Activated CD4-positive, alpha-beta T cell treated with anti-CD3 and anti-CD28 coated beads for 36 hours (primary cell): ENCODE measurements at regions not wholly inside any gene's neighbourhood (a gene's known extent, or its start where the extent isn't known, plus 50 kb on each side); places are given as distances from the start of the nearest gene placed in this dataset.

ENCODE experiments used
- ATAC-seq: fragments of 200-7000 bp; cut with Tn5 transposase; one replicate; pipeline ENCODE4 v1.10.0; 2021; ENCODE audit warnings: mild to moderate bottlenecking, moderate library complexity
- CTCF ChIA-PET: fragments of 350-600 bp; sonication (Branson Sonifier 250); formaldehyde crosslinking; loops from one replicate; lab custom pipeline; 2021; ENCODE audit warnings: antibody characterized with exemption; lab: Charles Lee
- POLR2A ChIA-PET: fragments of 350-600 bp; sonication (Branson Sonifier 250); formaldehyde crosslinking; loops from one replicate; lab custom pipeline; 2021; ENCODE audit warnings: antibody characterized with exemption, inconsistent platforms; lab: Charles Lee
- DNase-seq: peaks from one replicate; pipeline ENCODE4 v3.0.0-alpha.2; 2020
- H3K27ac Mint-ChIP-seq: one replicate; pipeline ENCODE4 v1.8.0; 2021; ENCODE audit warnings: mixed read lengths
- H3K27me3 Mint-ChIP-seq: one replicate; pipeline ENCODE4 v1.8.0; 2021; ENCODE audit warnings: mixed read lengths
- H3K36me3 Mint-ChIP-seq: one replicate; pipeline ENCODE4 v1.8.0; 2021; ENCODE audit warnings: low read depth, mixed read lengths
- H3K4me1 Mint-ChIP-seq: one replicate; pipeline ENCODE4 v1.8.0; 2021; ENCODE audit warnings: mixed read lengths
- H3K4me3 Mint-ChIP-seq: one replicate; pipeline ENCODE4 v1.8.0; 2021; ENCODE audit warnings: mild to moderate bottlenecking, moderate library complexity, mixed read lengths
- H3K9me3 Mint-ChIP-seq: one replicate; pipeline ENCODE4 v1.8.0; 2021; ENCODE audit warnings: low read depth, mixed read lengths
- intact Hi-C, 2 experiments: fragments of 100-400 bp; cut with DNase I in 1 of 2; cut with micrococcal nuclease in 1 of 2; formaldehyde crosslinking; loops; one replicate each; pipeline versions ENCODE4 v1.14.2 to v1.15.1; 2022 to 2024; cut with DNase I, micrococcal nuclease

DNA sequence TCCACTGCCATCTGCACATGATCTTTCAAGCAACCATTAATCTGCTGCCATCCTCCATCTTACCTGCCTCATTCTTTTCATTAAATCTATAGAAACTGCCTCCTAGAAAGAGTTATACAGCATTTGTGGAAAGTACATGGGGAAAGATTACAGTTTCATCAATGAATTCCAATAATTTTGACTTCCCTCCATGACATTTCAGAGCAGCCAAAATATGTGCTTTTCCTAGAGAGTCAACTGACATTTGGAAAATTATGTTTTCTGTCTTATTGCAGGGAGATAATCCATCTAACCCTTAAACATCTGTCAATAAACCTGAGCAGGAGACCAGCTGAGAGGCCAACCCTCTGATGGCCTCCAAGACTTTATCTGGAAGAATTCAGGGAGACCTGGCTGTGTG lies 147.0 kb upstream of the CDH5 start:
- intact Hi-C loops: no loop called here
- Mint-ChIP-seq H3K27me3 (peaks cover 7% of the 10 kb centered on the region), H3K4me3 (no peak overlapping the region), H3K4me1 (no peaks in the 10 kb centered on the region), H3K27ac (no peak overlapping the region), H3K9me3 (no peaks in the 10 kb centered on the region), H3K36me3 (no peaks in the 10 kb centered on the region)
- ChIA-PET POLR2A (no interaction called here), CTCF (no interaction called here)
- no peak for DNase-seq
- no peak for ATAC-seq

DNA sequence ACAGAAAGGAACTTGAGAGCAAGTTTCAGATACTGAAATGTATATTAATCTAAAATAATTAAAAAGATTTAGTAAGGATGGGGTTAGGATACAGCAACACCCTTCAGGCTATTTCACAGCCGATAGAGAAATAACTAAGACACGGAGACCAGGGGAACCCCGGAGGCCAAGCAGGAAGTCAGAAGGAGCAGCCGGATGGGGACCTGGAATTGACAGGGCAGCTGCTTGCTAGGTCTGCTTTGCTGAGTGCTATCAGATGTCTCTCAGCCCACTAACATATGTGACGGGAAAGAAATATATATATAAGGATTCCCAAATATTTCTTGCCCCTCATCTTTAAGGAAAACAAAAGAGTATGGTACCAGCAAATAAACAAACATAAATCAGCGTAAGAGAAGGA lies 154.1 kb upstream of the CDH5 start:
- CTCF ChIA-PET: interaction anchor here (0.7 kb wide), 1 partner anchor 131 kb away, joined by 4 read pairs; no protein-coding TSS in a partner anchor
- ATAC-seq: no peak
- intact Hi-C loops: no loop called here
- Mint-ChIP-seq H3K4me1 (no peaks in the 10 kb centered on the region), H3K36me3 (no peaks in the 10 kb centered on the region), H3K4me3 (no peak overlapping the region), H3K27me3 (peaks cover 9% of the 10 kb centered on the region), H3K9me3 (no peaks in the 10 kb centered on the region), H3K27ac (no peak overlapping the region)
- POLR2A ChIA-PET: no interaction called here
- DNase-seq: no peak

DNA sequence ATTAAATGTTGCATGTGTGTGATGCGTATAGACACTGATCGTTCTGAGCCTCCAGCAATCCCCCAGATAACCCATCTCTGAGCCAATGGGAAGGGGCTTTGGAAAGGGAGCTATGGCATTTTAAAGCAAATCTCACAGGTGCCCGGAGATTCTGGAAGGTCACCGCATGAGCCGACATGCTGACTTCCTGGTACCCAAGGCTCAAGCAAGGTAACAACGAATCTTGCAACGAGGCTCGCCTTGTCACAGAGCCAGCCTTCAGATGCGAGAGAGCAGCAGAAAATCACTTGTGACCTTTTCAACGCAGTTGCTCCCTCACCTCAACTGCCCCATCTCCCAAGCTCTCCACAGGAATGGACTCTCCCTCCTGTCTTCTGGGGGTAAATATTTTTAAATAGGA lies 154.8 kb upstream of the CDH5 start:
- Mint-ChIP-seq H3K27ac (no peak overlapping the region), H3K4me1 (no peaks in the 10 kb centered on the region), H3K36me3 (no peaks in the 10 kb centered on the region), H3K4me3 (no peak overlapping the region), H3K27me3 (peaks cover 7% of the 10 kb centered on the region), H3K9me3 (no peaks in the 10 kb centered on the region)
- no peak for DNase-seq
- ChIA-PET CTCF (no interaction called here), POLR2A (no interaction called here)
- ATAC-seq: no peak
- intact Hi-C loops: no loop called here

DNA sequence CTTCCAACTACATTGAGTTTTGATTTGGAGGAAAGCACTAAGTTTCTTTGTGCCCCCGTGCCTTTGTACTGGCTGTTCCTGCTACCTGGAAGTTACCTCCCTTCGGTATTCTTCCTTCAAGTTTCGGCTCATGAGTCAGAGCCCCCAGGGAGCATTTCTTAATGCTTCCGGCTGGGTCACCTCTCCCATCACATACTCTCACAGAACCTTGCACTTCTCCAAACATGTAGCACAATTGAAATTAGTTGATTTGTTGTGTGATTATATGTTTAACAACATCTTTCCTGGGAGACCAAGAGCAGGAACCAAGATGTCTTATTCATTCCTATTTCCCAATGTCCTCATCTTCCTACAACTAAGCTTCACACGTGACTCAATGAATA lies 158.6 kb upstream of the CDH5 start:
- intact Hi-C loops: no loop called here
- DNase-seq (no peak), ATAC-seq (no peak)
- Mint-ChIP-seq H3K9me3 (no peaks in the 10 kb centered on the region), H3K27ac (no peak overlapping the region), H3K4me1 (no peaks in the 10 kb centered on the region), H3K4me3 (no peak overlapping the region), H3K27me3 (peaks cover 4% of the 10 kb centered on the region), H3K36me3 (no peaks in the 10 kb centered on the region)
- ChIA-PET CTCF (no interaction called here), POLR2A (no interaction called here)

DNA sequence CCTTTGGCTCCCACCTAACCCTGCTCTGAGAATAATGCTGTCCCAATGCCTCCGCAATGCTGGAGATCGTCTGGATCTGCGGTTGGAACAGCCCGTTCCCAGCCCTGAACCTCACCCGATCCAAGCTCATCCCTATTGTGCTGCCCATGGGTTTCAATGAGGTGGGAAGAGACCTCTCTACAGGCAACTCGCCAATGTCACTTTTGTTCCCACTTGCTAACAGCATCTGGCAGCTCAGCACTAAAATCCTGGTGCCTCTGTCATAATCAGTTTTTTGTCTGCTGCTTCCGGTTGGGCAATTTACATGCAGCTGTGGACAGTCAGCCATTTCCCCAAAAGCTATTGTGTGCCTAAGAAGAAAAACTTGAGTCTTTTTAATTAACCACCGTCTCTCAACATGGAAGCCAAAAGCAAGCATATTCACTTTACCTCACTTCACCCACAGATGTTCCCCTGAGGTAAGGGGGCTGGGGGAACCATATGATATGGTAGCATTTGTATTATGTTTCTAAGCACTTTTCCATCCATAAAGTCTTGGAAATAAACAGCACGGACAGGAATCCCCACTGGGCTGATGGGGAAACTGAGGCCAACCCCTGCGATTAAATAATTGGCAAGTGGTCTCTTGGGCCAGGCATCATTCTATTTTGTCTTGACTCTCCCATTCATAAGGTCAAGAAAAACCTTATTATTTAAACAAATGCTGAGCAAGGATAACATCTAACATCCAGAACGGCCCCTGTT lies 159.2 kb upstream of the CDH5 start:
- no peak for DNase-seq
- intact Hi-C loops: no loop called here
- no peak overlapping the region for H3K4me3 Mint-ChIP-seq
- POLR2A ChIA-PET: no interaction called here
- no peak for ATAC-seq
- no peaks in the 10 kb centered on the region for H3K4me1 Mint-ChIP-seq
- H3K9me3 Mint-ChIP-seq: no peaks in the 10 kb centered on the region
- no peak overlapping the region for H3K27ac Mint-ChIP-seq
- H3K36me3 Mint-ChIP-seq: no peaks in the 10 kb centered on the region
- CTCF ChIA-PET: no interaction called here
- peaks cover 4% of the 10 kb centered on the region for H3K27me3 Mint-ChIP-seq

DNA sequence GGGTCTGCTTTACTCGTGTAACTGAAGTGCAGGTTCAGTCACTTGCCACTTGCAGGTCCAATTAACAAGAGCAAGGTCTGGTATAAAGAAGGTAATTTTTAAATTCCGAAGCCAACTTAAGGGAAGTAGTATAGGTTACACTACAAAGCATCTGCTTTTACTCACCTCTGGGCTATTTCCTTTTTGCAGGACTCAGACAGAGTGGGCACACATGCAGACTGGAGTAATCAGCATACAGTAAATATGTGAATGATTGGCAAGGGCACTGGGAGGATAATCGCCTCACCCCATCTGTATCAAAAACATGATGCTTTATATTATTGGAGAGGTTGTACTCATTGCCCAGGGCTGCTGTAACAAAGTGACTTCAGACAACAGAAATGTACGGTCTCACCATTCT lies 160.1 kb upstream of the CDH5 start:
- Mint-ChIP-seq H3K4me1 (no peaks in the 10 kb centered on the region), H3K9me3 (no peaks in the 10 kb centered on the region), H3K4me3 (no peak overlapping the region), H3K36me3 (no peaks in the 10 kb centered on the region), H3K27ac (no peak overlapping the region), H3K27me3 (peaks cover 4% of the 10 kb centered on the region)
- intact Hi-C loops: no loop called here
- CTCF ChIA-PET: no interaction called here
- POLR2A ChIA-PET: no interaction called here
- DNase-seq (no peak), ATAC-seq (no peak)

DNA sequence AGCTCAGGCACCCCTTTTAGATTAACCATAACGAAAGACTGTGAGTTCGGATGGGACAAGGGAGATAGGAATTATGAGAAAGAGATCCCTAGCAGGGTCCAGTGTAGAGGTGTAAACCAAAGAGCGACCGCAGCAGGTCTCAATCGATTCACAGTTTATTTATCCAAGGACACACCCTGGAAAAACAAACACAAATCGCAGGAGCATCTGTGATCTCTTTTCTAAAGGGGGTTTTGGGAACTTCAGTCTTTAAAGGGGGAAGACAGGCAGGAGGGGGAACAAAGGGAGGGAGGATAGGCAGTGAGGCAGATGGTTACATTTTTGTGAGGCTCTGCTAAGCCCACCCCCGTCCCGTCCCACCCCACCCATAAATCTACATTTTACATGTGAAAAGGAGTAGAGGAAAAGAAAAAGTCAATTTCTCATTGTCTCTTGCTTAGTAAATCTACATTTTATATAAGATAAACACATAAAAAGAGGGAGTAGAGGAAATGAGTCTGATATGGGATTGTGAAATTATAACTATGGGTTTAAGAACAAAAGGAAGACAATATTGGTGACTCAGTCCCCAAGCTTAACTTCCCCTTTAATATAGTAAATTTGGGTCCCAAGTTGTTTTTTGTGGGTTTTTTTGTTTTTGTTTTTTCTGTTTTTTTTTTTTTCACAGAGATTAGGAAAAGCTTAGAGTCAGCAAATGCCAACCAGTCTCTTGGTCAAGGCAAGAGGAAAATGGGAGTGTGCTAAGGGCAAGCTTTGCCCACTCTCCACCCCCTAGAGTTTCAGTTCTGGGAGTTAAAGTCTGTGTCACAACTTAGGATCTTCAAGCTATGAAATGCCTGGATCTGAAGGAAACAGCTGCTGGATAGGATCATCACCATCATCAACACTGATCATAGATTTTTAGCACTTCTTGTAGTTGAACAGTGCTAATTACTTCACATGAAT lies 160.9 kb upstream of the CDH5 start:
- no peak overlapping the region for H3K27ac Mint-ChIP-seq
- CTCF ChIA-PET: no interaction called here
- POLR2A ChIA-PET: no interaction called here
- no peaks in the 10 kb centered on the region for H3K36me3 Mint-ChIP-seq
- H3K4me1 Mint-ChIP-seq: no peaks in the 10 kb centered on the region
- H3K4me3 Mint-ChIP-seq: no peak overlapping the region
- H3K27me3 Mint-ChIP-seq: peaks cover 4% of the 10 kb centered on the region
- no peak for DNase-seq
- intact Hi-C loops: no loop called here
- H3K9me3 Mint-ChIP-seq: no peaks in the 10 kb centered on the region
- no peak for ATAC-seq

DNA sequence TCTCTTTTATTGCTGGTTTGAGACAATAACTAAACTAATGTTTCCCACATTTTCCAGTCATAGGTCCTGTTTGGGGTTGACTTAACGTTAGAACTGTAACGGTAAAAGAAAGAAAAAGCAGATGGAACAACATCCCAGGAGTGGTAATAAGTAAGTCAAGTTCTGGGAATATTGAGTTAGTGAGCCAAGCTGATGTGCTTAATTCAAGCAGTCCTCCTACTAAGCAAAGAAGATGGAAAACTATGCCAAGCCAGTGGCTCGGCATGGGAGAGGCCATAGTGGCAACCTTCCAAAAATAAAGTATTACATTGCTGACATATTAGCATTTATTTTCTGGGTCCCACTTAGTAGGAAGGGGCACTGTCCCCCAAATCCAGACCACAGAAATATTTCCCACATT lies 161.7 kb upstream of the CDH5 start:
- no peaks in the 10 kb centered on the region for H3K36me3 Mint-ChIP-seq
- intact Hi-C loops: no loop called here
- H3K9me3 Mint-ChIP-seq: no peaks in the 10 kb centered on the region

DNA sequence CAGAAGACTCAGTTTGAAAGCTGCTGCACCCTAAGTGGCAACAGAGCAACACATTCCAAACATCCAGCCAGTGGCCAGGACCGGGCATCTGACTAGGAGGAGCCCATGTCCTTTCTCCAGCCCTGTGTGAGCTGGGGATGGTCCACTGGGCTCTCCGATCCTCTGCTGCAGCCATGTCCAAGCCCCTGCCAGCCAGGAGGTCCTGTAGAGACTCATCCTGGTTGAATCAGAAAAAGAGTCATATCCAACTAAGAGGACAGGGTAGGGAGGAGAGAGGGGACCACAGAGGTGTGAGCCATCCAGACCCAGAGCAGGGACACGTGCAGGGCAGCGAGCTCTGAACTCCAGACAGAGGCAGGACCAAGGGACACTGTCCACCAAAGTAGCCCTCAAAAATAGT lies 163.0 kb upstream of the CDH5 start:
- ATAC-seq (no peak), DNase-seq (no peak)
- ChIA-PET POLR2A (no interaction called here), CTCF (interaction anchor here (0.6 to 1.5 kb wide), 3 partner anchors 13 to 72 kb away, joined by 3 to 4 read pairs (median 3); no protein-coding TSS in a partner anchor)
- intact Hi-C loops: no loop called here
- Mint-ChIP-seq H3K4me3 (no peak overlapping the region), H3K4me1 (no peaks in the 10 kb centered on the region), H3K27ac (no peak overlapping the region), H3K9me3 (no peaks in the 10 kb centered on the region), H3K27me3 (peaks cover 2% of the 10 kb centered on the region), H3K36me3 (no peaks in the 10 kb centered on the region)

More for the DNA sequence above, 161.7 kb upstream of the CDH5 start:
- CTCF ChIA-PET: interaction anchor here (0.7 kb wide), 1 partner anchor 154 kb away, joined by 3 read pairs; no protein-coding TSS in a partner anchor
- Mint-ChIP-seq H3K27me3 (peaks cover 2% of the 10 kb centered on the region), H3K4me3 (no peak overlapping the region), H3K4me1 (no peaks in the 10 kb centered on the region), H3K27ac (no peak overlapping the region)
- DNase-seq: no peak
- ATAC-seq: no peak
- POLR2A ChIA-PET: no interaction called here

DNA sequence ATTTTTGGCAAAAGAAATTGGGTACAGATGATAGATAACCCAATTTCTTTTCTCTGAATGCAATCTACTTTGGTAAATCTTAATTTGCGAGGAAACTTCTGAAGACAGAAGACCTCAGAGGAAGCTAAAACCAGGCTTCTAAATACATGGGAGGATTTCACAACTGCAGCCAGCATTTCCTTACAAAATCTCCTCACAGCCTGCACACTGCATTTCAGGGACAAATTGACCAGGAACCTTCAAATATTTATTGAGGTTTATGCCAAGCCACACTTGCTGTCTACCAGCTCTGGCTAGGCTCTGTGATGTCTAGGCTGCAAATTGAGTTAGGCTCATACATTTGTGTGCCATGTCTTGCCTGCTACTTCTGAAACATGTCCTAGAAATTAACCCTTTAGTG lies 167.3 kb upstream of the CDH5 start:
- Mint-ChIP-seq H3K4me1 (no peaks in the 10 kb centered on the region), H3K36me3 (no peaks in the 10 kb centered on the region), H3K9me3 (no peaks in the 10 kb centered on the region), H3K27me3 (peaks cover under 1% of the 10 kb centered on the region), H3K4me3 (no peak overlapping the region), H3K27ac (no peak overlapping the region)
- ChIA-PET POLR2A (no interaction called here), CTCF (no interaction called here)
- DNase-seq: no peak
- no peak for ATAC-seq
- intact Hi-C loops: no loop called here

DNA sequence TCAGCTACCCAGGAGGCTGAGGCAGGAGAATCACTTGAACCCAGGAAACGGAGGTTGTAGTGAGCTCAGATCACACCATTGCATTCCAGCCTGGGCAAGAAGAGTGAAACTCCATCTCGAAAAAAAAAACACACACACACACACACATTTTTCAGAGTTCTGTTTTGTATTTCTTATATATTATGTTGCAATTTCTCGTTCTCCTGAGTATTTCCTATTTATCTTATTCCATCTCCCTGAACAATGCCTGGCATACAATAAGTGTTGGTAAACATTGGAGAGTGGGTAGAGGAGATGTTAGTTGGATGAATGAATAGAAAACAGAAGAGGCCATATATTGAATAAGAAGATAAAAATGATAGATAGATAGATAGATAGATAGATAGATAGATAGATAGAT lies 167.8 kb upstream of the CDH5 start:
- H3K4me1 Mint-ChIP-seq: no peaks in the 10 kb centered on the region
- no peak for ATAC-seq

More for the DNA sequence above, 167.8 kb upstream of the CDH5 start:
- H3K9me3 Mint-ChIP-seq: no peaks in the 10 kb centered on the region
- H3K27me3 Mint-ChIP-seq: peaks cover 3% of the 10 kb centered on the region
- intact Hi-C loops: no loop called here
- POLR2A ChIA-PET: no interaction called here
- H3K27ac Mint-ChIP-seq: no peak overlapping the region
- H3K36me3 Mint-ChIP-seq: no peaks in the 10 kb centered on the region
- CTCF ChIA-PET: no interaction called here
- no peak overlapping the region for H3K4me3 Mint-ChIP-seq
- DNase-seq: no peak
